ENCODE measurements at regions not wholly inside any gene's neighbourhood (a gene's known extent, or its start where the extent isn't known, plus 50 kb on each side); places are given as distances from the start of the nearest gene placed in this dataset.

DNA sequence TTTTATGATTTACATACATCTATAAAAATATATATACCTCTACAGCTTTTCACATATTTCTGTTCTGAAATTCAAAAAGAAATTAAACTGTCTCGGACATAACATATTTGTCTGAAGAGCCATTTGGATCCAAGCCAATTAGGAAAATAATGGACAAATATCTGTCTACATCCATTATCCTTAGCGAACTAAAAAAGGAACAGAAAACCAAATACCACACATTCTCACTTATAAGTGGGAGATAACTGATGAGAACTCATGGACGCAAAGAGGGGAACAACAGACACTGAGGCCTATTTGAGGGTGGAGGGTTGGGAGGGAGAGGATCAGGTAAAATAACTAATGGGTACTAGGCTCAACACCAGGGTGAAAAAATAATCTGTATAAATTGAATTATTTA, 829.4 kb upstream of the ALCAM start:
- TF ChIP-seq CTCF (IDR thresholded peaks at IDR 0.05) (no peak), POLR2A (IDR thresholded peaks at IDR 0.05) (no peak)
